Sigmoid colon (tissue), 4 donors: ENCODE measurements at regions not wholly inside any gene's neighbourhood (a gene's known extent, or its start where the extent isn't known, plus 50 kb on each side); places are given as distances from the start of the nearest gene placed in this dataset.

ENCODE experiments used
- CTCF ChIP-seq, 4 experiments: fragments of 450-650 bp in 3 of 4; fragments of 200-600 bp in 1 of 4; IDR thresholded peaks; one replicate each; pipeline ENCODE4 v1.5.1; 2016 to 2019; ENCODE audit warnings: antibody characterized with exemption in 4 of 4, mild to moderate bottlenecking in 3 of 4, moderate library complexity in 2 of 4
- EP300 ChIP-seq, 4 donors: sonication (generic); formaldehyde crosslinking; IDR thresholded peaks; one replicate each; pipeline ENCODE4 v1.6.1; 2017; ENCODE audit warnings: antibody characterized with exemption in 4 of 4
- POLR2A ChIP-seq, 2 donors: fragments of 450-650 bp; IDR thresholded peaks; one replicate each; pipeline ENCODE4 v1.6.1; 2016; ENCODE audit warnings: antibody characterized with exemption in 2 of 2, mild to moderate bottlenecking in 2 of 2, moderate library complexity in 2 of 2
- POLR2AphosphoS5 ChIP-seq, 4 donors: sonication (generic); formaldehyde crosslinking; IDR thresholded peaks; one replicate each; pipeline ENCODE4 v1.6.1; 2017; ENCODE audit warnings: antibody characterized with exemption in 4 of 4

GRCh38 chr9:11973011-11973410, 720.2 kb upstream of the TYRP1 start:
- no peak for TF ChIP-seq CTCF (IDR thresholded peaks at IDR 0.05)
- TF ChIP-seq POLR2A (IDR thresholded peaks at IDR 0.05) = no peak
- TF ChIP-seq POLR2AphosphoS5 (IDR thresholded peaks at IDR 0.05) = no peak
- no peak for TF ChIP-seq EP300 (IDR thresholded peaks at IDR 0.05)
